GM04504 (cell line): ENCODE measurements at regions not wholly inside any gene's neighbourhood (a gene's known extent, or its start where the extent isn't known, plus 50 kb on each side); places are given as distances from the start of the nearest gene placed in this dataset.

ENCODE experiments used
- DNase-seq: peaks from one replicate; pipeline ENCODE4 v3.0.0-alpha.2; 2012; ENCODE audit warnings: low read depth

GRCh38 chr10:105785721-105786120 is 1144.6 kb downstream of the SORCS3 start:
- DNase-seq = no peak

- DNase-seq = no peak
These were observed 1142.9 kb downstream of the SORCS3 start for GRCh38 chr10:105783936-105784483.

- DNase-seq = no peak
These were observed 1133.8 kb downstream of the SORCS3 start for GRCh38 chr10:105774881-105775280.

- no peak for DNase-seq
These were observed 1133.3 kb downstream of the SORCS3 start for GRCh38 chr10:105774351-105774750.

- DNase-seq = no peak
These were observed 1129.6 kb downstream of the SORCS3 start for GRCh38 chr10:105770524-105771212.

GRCh38 chr10:105769248-105770184 is 1128.4 kb downstream of the SORCS3 start:
- no peak for DNase-seq

- DNase-seq = no peak
These were observed 1122.5 kb downstream of the SORCS3 start for GRCh38 chr10:105763611-105764010.

GRCh38 chr10:105761576-105762260 is 1120.6 kb downstream of the SORCS3 start:
- DNase-seq = no peak

- no peak for DNase-seq
These were observed 1118.6 kb downstream of the SORCS3 start for GRCh38 chr10:105759669-105760068.

- no peak for DNase-seq
These were observed 1117.3 kb downstream of the SORCS3 start for GRCh38 chr10:105758209-105758998.

GRCh38 chr10:105757302-105757701 is 1116.2 kb downstream of the SORCS3 start:
- DNase-seq = no peak

GRCh38 chr10:105756386-105756785 is 1115.3 kb downstream of the SORCS3 start:
- DNase-seq = no peak

GRCh38 chr10:105751688-105752087 is 1110.6 kb downstream of the SORCS3 start:
- DNase-seq = no peak

GRCh38 chr10:105745596-105746148 is 1104.6 kb downstream of the SORCS3 start:
- DNase-seq = no peak

GRCh38 chr10:105743343-105744056 is 1102.4 kb downstream of the SORCS3 start:
- DNase-seq = no peak

- DNase-seq = no peak
These were observed 1101.8 kb downstream of the SORCS3 start for GRCh38 chr10:105742923-105743322.

GRCh38 chr10:105742184-105742583 is 1101.1 kb downstream of the SORCS3 start:
- no peak for DNase-seq

- DNase-seq = no peak
These were observed 1093.4 kb downstream of the SORCS3 start for GRCh38 chr10:105734479-105734878.

GRCh38 chr10:105733924-105734323 is 1092.8 kb downstream of the SORCS3 start:
- no peak for DNase-seq

- no peak for DNase-seq
These were observed 1088.3 kb downstream of the SORCS3 start for GRCh38 chr10:105729428-105729827.
